GM19193 (cell line): ENCODE measurements at regions not wholly inside any gene's neighbourhood (a gene's known extent, or its start where the extent isn't known, plus 50 kb on each side); places are given as distances from the start of the nearest gene placed in this dataset.

Source experiments
- POLR2A ChIP-seq: IDR thresholded peaks from 4 replicates; pipeline ENCODE4 v1.6.1; 2011; ENCODE audit not compliant: insufficient read depth, insufficient read length; ENCODE audit errors: extremely low read depth

GRCh38 chr1:189117072-189117770 lies 1360.4 kb downstream of the BRINP3 start:
- TF ChIP-seq POLR2A, result no peak

DNA sequence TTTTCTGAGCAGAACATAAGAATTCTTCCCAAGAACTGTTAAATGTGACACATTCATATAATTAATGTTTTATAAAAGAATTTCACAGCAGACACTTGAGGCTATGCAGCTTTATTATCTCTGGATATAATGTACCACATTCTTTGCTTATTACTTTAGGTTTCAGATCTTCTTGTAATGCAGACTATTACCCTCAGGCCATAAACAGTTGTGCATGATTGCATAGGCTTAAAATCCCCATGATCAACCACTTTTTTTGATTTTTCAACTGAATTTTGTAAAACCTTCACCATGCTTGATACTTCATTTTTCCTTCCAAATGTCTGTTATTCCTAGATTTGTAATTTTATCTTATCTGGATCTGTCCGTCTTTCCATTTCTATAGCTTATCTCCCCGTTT lies 1355.7 kb downstream of the BRINP3 start:
- no peak for TF ChIP-seq POLR2A

GRCh38 chr1:189125694-189126093 lies 1352.0 kb downstream of the BRINP3 start:
- TF ChIP-seq POLR2A, result no peak

DNA sequence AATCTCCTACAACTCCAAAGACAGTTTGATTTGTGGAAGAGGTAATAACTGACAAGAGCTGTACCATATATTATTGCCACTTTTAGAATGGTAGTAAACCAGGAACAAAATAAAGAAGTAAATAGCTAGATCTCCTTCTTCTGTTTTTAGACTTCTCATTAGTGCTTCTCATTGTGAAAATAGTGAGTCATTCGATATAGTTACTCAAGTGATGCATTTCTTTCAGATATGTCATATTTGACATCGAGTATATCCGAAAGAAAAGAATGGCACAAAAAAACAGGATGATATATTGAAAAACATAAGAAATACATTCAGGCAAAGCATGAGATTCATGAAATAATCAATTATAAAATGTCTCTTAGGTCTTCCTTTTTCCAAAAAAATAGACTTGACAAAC lies 1346.1 kb downstream of the BRINP3 start:
- no peak for TF ChIP-seq POLR2A

DNA sequence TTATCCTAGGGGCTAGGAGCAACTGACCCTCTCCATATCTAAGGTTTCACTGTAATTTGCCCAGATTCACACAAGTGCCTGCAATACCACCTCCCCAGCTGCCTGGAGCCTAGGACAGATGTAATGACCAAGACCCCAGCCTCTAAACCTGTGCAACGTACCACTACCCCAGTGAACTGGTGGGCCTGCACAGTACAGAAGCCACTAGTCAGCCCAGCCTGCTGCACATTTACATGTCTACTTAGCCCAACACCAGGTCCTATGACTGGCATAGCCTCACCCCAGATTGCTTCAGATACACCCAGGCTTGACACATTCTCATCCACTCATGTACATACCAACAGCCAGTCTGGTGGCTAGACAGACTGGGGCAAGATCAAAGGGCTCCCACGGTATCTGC lies 1336.6 kb downstream of the BRINP3 start:
- TF ChIP-seq POLR2A, result no peak

- no peak for TF ChIP-seq POLR2A
These were observed 1327.9 kb downstream of the BRINP3 start for GRCh38 chr1:189149547-189150375.

DNA sequence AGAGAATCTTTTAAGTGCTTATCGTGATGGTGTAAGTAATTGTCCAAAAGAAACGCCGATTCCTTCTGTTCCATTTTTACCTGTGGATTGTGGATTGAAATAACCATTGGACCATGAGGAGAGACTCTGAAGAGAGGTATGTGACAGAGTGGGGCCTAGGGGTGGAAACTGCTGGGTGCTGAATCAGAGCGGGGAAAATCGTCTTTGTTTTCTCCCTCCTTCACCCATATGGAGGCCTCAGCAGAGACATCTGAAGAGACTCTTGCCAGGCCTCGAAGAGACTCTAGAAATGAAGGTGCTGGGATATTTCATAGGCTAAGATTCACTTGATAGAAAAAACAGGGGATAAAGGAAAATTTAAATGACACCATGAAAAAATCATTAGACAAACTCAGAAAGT lies 1327.0 kb downstream of the BRINP3 start:
- no peak for TF ChIP-seq POLR2A

DNA sequence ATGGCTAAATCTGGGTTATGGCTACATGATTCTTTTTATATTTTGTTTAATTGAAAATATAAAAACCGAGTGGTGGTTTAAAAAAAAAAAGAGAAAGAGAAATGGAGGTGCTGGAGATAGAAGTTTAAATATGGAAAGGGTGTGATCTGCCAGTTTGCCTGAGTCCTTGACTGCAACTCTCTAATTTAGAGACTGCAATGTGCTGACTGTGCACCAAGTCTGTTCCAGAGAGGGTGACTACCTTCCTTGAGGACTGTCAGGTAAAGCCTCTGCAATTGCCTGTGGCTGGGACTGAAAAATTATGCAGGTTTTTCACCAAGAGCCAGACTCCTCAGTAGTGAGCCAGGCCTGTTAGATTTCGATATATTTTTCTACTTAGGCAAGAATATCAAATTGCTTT lies 1326.3 kb downstream of the BRINP3 start:
- no peak for TF ChIP-seq POLR2A

DNA sequence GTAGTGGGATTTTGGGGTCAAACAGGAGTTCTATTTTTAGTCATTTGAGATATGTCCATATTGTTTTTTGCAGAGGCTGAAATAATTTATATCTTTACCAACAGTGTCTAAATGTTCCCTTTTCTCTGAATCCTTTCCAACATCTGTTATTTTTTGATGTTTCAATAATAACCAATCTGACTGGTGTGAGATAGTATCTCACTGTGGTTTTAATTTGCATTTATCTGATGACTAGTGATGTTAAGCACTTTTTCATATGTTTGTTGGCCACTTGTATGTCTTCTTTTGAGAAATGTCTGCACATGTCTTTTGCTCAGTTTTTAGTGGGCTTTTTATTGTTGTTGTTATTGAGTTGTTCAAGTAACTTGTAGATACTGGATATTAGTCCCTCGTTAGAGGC lies 1325.0 kb downstream of the BRINP3 start:
- TF ChIP-seq POLR2A, result no peak

DNA sequence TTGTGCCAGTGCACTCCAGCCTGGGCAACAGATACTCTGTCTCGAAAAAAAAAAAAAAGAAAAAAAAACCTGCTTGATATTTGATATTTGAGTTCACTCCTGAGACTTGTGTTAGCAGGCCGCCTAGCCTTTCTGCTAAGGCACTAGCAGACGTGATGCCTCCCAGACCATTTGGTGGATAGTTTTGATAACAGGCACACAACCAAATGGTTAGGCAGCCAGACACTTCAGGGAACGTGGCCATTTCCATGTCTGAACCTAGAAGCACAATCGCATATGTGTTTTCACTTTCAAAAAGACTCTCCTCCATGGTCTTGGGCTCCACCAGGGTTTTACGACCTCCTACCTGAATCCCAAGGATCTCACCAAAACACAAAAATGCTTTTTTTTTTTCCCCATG lies 1319.5 kb downstream of the BRINP3 start:
- no peak for TF ChIP-seq POLR2A

DNA sequence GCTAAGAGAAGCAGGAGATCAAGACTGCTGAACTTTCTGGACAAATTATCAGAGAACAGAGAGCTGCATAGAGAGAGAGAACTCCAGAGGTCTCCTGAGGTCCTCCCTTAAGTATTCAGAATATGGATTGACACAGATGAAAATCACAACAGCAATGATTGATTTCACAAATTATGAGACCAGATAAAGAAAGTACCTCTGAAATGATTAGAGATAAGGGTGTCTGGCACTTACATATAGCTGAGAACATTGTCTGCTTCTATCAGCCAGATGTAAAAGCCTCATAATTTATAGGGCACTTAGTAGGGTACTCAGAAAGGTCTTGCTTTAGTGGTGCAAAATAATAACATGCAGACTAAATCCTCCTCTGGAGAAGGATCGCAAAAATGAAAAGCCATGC lies 1301.8 kb downstream of the BRINP3 start:
- TF ChIP-seq POLR2A, result no peak

DNA sequence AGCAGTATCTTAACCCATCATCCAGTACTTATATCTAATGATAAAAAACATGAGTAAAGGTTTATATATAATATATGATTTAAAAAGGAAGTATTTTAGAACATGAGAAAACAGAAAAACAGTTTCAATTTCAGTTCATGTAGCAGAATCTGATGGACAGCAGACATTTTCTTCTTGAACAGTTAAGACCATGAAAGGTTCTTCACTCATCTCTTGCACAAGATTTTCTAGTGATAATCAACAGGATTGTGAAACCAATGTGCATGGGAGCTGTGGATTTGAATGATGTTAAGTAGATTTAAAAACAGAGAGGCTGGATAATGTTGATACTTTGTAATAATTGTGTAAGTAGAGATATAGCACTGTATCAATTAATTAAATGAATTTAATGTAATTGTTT lies 1297.6 kb downstream of the BRINP3 start:
- TF ChIP-seq POLR2A, result no peak

GRCh38 chr1:189185097-189185496 lies 1292.6 kb downstream of the BRINP3 start:
- no peak for TF ChIP-seq POLR2A

GRCh38 chr1:189192741-189193520 lies 1284.7 kb downstream of the BRINP3 start:
- no peak for TF ChIP-seq POLR2A

- no peak for TF ChIP-seq POLR2A
These were observed 1271.8 kb downstream of the BRINP3 start for GRCh38 chr1:189205863-189206262.
